ENCODE measurements at regions not wholly inside any gene's neighbourhood (a gene's known extent, or its start where the extent isn't known, plus 50 kb on each side); places are given as distances from the start of the nearest gene placed in this dataset.
A peak's percentile ranks its signal among the peaks of the same experiment; 100 is the strongest.

- H3K4me3 ChIP-seq (ENCODE audit: low read depth, poor library complexity, severe bottlenecking) = no peak overlapping the region
- TF ChIP-seq POLR2A (IDR thresholded peaks at IDR 0.05) (no peak), CTCF (IDR thresholded peaks at IDR 0.05) (no peak)
- DNase-seq (ENCODE audit: low spot score in 2 of 2) = peak in 1 of 2 donors; percentile 60
- intact Hi-C loops (cut with DNase I; ENCODE audit: low total_unique reads) = no loop called here
- WGBS, 2 donors = 79 to 92% methylated on average over 3 of the region's 3 CpGs
Measured at GRCh38 chr5:6253846-6254245, 124.5 kb downstream of the MED10 start.

GRCh38 chr5:6253281-6253680, 125.1 kb downstream of the MED10 start:
- no peak overlapping the region for H3K4me3 ChIP-seq (ENCODE audit: low read depth, poor library complexity, severe bottlenecking)
- DNase-seq (ENCODE audit: low spot score in 2 of 2) = peak in 1 of 2 donors; percentile 59
- TF ChIP-seq POLR2A (IDR thresholded peaks at IDR 0.05) (no peak), CTCF (IDR thresholded peaks at IDR 0.05) (no peak)
- 71 to 81% methylated on average over 5 of the region's 5 CpGs for WGBS, 2 donors
- intact Hi-C loops (cut with DNase I; ENCODE audit: low total_unique reads) = no loop called here

- peak in 1 of 2 donors; percentile 48 for DNase-seq (ENCODE audit: low spot score in 2 of 2)
- intact Hi-C loops (cut with DNase I; ENCODE audit: low total_unique reads) = no loop called here
- H3K4me3 ChIP-seq (ENCODE audit: low read depth, poor library complexity, severe bottlenecking) = no peak overlapping the region
- WGBS, 2 donors = 81 to 88% methylated on average over 6 of the region's 6 CpGs
- no peak for TF ChIP-seq CTCF (IDR thresholded peaks at IDR 0.05)
Measured at GRCh38 chr5:6252581-6252980, 125.8 kb downstream of the MED10 start.

- intact Hi-C loops (cut with DNase I; ENCODE audit: low total_unique reads) = no loop called here
- TF ChIP-seq POLR2A (IDR thresholded peaks at IDR 0.05) = no peak
- TF ChIP-seq CTCF (IDR thresholded peaks at IDR 0.05) = no peak
- 87 to 89% methylated on average over 7 of the region's 7 CpGs for WGBS, 2 donors
- DNase-seq (ENCODE audit: low spot score in 2 of 2) = peak in 1 of 2 donors; percentile 26
- no peak overlapping the region for H3K4me3 ChIP-seq (ENCODE audit: low read depth, poor library complexity, severe bottlenecking)
Measured at GRCh38 chr5:6251565-6252102, 126.7 kb downstream of the MED10 start.

GRCh38 chr5:6250121-6250520, 128.2 kb downstream of the MED10 start:
- no peak overlapping the region for H3K4me3 ChIP-seq (ENCODE audit: low read depth, poor library complexity, severe bottlenecking)
- intact Hi-C loops (cut with DNase I; ENCODE audit: low total_unique reads) = no loop called here
- TF ChIP-seq POLR2A (IDR thresholded peaks at IDR 0.05) (no peak), CTCF (IDR thresholded peaks at IDR 0.05) (no peak)
- WGBS, 2 donors = 93 to 97% methylated on average over 7 of the region's 7 CpGs
- peak in 1 of 2 donors; percentile 53 for DNase-seq (ENCODE audit: low spot score in 2 of 2)

- 80 to 82% methylated on average over 5 of the region's 5 CpGs for WGBS, 2 donors
- intact Hi-C loops (cut with DNase I; ENCODE audit: low total_unique reads) = no loop called here
- no peak for DNase-seq (ENCODE audit: low spot score in 2 of 2)
- H3K4me3 ChIP-seq (ENCODE audit: low read depth, poor library complexity, severe bottlenecking) = no peak overlapping the region
- TF ChIP-seq CTCF (IDR thresholded peaks at IDR 0.05) = no peak
- no peak for TF ChIP-seq POLR2A (IDR thresholded peaks at IDR 0.05)
Measured at GRCh38 chr5:6248132-6248531, 130.2 kb downstream of the MED10 start.
